Cardiac fibroblast (primary cell): ENCODE measurements at regions not wholly inside any gene's neighbourhood (a gene's known extent, or its start where the extent isn't known, plus 50 kb on each side); places are given as distances from the start of the nearest gene placed in this dataset.
"Not testable (repeated sequence)": the region's sequence is repeated elsewhere in the genome, so short reads cannot be mapped to it uniquely, and the experiment has no call there.

ENCODE experiments used
- DNase-seq, 2 donors: peaks; one replicate each; pipeline versions ENCODE4 v3.0.0 to v3.0.0-alpha.2; 2010; ENCODE audit warnings: low read depth in 2 of 2
- H3K4me3 ChIP-seq, 2 donors: replicated peaks in 1 of 2; 1 replicate in 1 of 2; 2 replicates in 1 of 2; pipeline ENCODE4 v1.5.1; 2011; ENCODE audit warnings: low read depth in 2 of 2, low read length in 2 of 2, mild to moderate bottlenecking in 2 of 2, moderate library complexity in 1 of 2
- TF ChIP-seq, protein P1 (sequence below): IDR thresholded peaks from one replicate; pipeline ENCODE4 v1.5.1; 2011; ENCODE audit warnings: low read depth, mild to moderate bottlenecking, low read length, inconsistent platforms

DNA sequence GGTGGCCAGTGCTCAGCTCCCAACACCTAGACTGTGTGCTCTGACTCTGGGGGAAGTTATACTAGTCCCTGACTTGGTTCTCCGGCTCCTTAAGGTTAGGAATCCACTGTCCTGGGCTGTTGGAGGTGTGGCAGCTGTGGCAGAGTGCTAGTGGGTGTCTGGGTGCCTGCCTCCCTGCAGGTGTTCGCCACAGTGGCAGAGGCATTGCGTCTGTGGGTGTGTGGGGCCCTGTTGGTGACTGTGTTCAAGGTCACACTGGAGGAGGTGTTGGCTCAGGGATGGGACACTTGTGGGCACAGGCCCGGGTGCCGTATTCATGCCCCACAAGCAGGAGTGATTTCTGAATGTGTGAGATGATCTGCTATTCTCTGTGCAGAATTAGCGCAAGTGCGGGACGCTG, 467.4 kb downstream of the TMEM121 start:
- H3K4me3 ChIP-seq = no peak overlapping the region
- no peak for DNase-seq
- TF ChIP-seq, protein P1, sequence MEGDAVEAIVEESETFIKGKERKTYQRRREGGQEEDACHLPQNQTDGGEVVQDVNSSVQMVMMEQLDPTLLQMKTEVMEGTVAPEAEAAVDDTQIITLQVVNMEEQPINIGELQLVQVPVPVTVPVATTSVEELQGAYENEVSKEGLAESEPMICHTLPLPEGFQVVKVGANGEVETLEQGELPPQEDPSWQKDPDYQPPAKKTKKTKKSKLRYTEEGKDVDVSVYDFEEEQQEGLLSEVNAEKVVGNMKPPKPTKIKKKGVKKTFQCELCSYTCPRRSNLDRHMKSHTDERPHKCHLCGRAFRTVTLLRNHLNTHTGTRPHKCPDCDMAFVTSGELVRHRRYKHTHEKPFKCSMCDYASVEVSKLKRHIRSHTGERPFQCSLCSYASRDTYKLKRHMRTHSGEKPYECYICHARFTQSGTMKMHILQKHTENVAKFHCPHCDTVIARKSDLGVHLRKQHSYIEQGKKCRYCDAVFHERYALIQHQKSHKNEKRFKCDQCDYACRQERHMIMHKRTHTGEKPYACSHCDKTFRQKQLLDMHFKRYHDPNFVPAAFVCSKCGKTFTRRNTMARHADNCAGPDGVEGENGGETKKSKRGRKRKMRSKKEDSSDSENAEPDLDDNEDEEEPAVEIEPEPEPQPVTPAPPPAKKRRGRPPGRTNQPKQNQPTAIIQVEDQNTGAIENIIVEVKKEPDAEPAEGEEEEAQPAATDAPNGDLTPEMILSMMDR = no peak

DNA sequence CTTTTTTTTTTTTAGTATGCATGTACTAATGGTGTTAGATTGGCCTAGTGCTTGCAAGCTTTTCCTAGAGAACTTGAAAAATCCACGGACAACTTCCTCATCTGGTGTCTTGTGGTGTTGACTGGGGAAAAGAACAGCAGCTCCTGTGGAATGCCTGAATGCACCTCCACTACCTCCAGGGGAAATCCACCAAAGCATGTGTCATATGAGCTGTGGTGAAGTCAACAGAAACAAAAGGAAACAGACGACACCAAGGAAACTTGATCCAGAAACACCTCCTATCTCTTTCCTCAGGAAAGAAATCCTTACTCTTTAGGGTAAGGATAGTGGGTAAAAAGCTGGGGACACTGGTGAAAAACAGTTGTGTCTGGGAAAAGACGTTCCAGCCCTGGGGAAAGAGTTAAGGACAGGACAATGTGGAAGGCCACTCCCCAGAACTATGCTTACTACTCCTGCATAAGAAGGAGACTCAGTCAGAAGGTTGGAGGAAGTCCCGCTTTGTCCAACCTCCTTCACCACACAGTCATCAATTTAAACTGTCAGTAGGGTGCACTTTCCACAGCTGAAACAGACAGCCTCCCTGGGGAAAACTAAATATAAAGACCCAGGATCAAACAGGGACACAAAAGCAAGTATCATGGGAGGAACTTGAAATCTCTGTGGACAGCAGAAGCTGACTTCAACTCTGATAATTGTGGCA, 468.8 kb downstream of the TMEM121 start:
- not testable (repeated sequence) for DNase-seq, H3K4me3 ChIP-seq

DNA sequence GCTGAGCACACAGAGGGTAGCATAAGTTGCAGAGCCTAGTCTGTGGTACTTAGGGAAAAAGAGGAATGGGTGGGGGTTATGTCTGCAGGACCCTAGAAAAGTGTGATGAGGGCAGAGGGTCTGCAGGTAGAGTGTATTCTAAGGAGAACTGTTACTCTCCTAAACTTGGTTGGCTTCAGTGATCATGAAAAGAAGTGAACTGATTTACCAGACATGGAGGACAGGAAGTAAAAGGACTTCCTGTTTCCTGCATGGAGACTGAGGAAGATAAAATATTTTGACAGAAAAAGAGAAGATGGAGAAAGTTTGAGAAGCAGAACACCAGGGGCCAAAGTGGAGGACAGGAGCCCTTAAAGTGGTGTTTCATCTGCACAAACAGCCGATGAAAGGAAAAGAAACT, 472.2 kb downstream of the TMEM121 start:
- DNase-seq, H3K4me3 ChIP-seq: not testable (repeated sequence)

- TF ChIP-seq, protein P1 = peak; percentile 45
- DNase-seq = peak in 1 of 2 donors; percentile 48
- no peak overlapping the region for H3K4me3 ChIP-seq
Measured at GRCh38 chr14:105999361-106000028, 473.1 kb downstream of the TMEM121 start.

- H3K4me3 ChIP-seq, DNase-seq: not testable (repeated sequence)
- TF ChIP-seq, protein P1 = peak; percentile 14
Measured at GRCh38 chr14:106000029-106000511, 473.7 kb downstream of the TMEM121 start.

DNA sequence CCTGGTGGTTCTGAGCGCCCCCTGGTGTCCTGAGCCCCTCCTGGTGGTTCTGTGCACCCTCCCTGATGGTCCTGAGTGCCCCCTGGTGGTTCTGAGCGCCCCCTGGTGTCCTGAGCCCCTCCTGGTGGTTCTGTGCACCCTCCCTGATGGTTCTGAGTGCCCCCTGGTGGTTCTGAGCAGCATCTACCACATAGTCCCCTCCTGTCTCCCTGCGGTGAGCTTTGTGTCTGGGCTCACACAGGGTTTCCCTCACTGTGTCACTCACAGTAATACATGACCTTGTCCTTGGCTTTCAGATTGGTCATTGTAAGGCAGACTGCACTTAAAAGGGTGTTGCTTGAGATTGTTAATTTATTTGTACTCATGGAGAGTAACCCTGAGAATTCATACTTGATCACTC, 474.9 kb downstream of the TMEM121 start:
- not testable (repeated sequence) for DNase-seq, H3K4me3 ChIP-seq

GRCh38 chr14:106003351-106003750, 477.0 kb downstream of the TMEM121 start:
- no peak overlapping the region for H3K4me3 ChIP-seq
- DNase-seq = no peak
- TF ChIP-seq, protein P1 = no peak

DNA sequence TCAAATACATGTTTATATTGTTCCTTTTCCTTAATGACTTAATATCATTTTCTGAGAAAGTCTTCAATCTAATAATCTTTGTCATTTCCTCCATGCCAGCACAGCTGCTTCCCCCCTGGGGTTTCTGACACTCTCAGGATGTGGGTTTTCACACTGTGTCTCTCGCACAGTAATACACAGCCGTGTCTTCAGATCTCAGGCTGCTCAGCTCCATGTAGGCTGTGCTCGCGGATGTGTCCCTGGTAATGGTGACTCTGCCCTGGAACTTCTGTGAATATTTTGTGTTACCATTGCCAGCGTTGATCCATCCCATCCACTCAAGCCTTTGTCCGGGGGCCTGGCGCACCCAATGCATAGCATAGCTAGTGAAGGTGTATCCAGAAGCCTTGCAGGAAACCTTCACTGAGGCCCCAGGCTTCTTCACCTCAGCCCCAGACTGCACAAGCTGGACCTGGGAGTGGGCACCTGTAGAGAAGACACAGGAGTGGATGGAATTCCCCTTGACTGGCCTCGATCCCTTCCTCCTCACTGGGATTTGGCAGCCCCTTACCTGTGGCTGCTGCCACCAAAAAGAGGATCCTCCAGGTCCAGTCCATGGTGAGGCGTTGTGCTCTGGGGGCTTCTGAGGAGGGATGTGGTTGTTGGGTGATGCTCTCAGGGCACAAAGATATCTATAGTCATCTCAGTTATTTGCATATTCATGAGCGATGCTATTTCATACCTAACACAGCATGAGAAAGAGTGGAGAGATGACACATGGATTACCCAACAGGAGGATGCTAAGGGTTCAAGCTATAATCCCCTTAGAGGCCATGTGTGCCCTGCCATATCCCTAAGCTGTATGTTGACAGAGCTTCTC, 478.8 kb downstream of the TMEM121 start:
- DNase-seq, H3K4me3 ChIP-seq: not testable (repeated sequence)
